H1 (cell line): ENCODE measurements at regions not wholly inside any gene's neighbourhood (a gene's known extent, or its start where the extent isn't known, plus 50 kb on each side); places are given as distances from the start of the nearest gene placed in this dataset.

Experiments used
- CBX5 ChIP-seq: fragments of 300-800, 300-1000 bp; sonication (generic); IDR thresholded peaks from 2 replicates; pipeline ENCODE4 v1.7.1; 2016; ENCODE audit warnings: antibody characterized with exemption, low read length, low read depth
- CBX8 ChIP-seq: fragments of 300-800, 300-1000 bp; sonication (generic); IDR thresholded peaks from 2 replicates; pipeline ENCODE4 v1.7.1; 2016; ENCODE audit warnings: low read depth, low read length, borderline replicate concordance
- CHD7 ChIP-seq: fragments of 300-600 bp; sonication (generic); IDR thresholded peaks from 2 replicates; pipeline ENCODE4 v1.7.1; 2012; ENCODE audit warnings: low read length, moderate library complexity, mild to moderate bottlenecking, inconsistent platforms; ENCODE audit not compliant: insufficient replicate concordance
- CTBP2 ChIP-seq: IDR thresholded peaks from 2 replicates; pipeline ENCODE4 v1.7.0; 2011; ENCODE audit warnings: borderline replicate concordance, mild to moderate bottlenecking, moderate library complexity, mixed read lengths, low read length; ENCODE audit not compliant: insufficient read depth, insufficient read length
- E2F6 ChIP-seq: IDR thresholded peaks from 2 replicates; pipeline ENCODE4 v1.6.1; 2012; ENCODE audit warnings: inconsistent platforms
- EP300 ChIP-seq, 2 experiments: IDR thresholded peaks; 1 replicate in 1 of 2; 2 replicates in 1 of 2; pipeline ENCODE4 v1.6.1; 2011 to 2012; ENCODE audit warnings: low read depth in 2 of 2, low read length in 2 of 2, mild to moderate bottlenecking in 2 of 2, borderline replicate concordance in 1 of 2, inconsistent platforms in 1 of 2, moderate library complexity in 1 of 2
- FOSL1 ChIP-seq: IDR thresholded peaks from 2 replicates; pipeline ENCODE4 v1.6.1; 2011; ENCODE audit warnings: mild to moderate bottlenecking, low read depth, low read length, moderate library complexity; ENCODE audit not compliant: insufficient read depth
- RFX5 ChIP-seq: IDR thresholded peaks from 2 replicates; pipeline ENCODE4 v1.6.1; 2011; ENCODE audit warnings: low read depth, low read length, improper control_type of control experiment, borderline replicate concordance
- SIX5 ChIP-seq: IDR thresholded peaks from 2 replicates; pipeline ENCODE4 v1.6.1; 2011; ENCODE audit warnings: mild to moderate bottlenecking, low read depth, low read length
- SP1 ChIP-seq: IDR thresholded peaks from 2 replicates; pipeline ENCODE4 v1.6.1; 2011; ENCODE audit warnings: low read depth, low read length
- SP2 ChIP-seq: IDR thresholded peaks from 2 replicates; pipeline ENCODE4 v1.6.1; 2012; ENCODE audit warnings: mild to moderate bottlenecking, low read length, inconsistent platforms
- ZNF274 ChIP-seq: IDR thresholded peaks from 2 replicates; pipeline ENCODE4 v1.7.0; 2012; ENCODE audit warnings: low read length, borderline replicate concordance; ENCODE audit errors: extremely low read depth

- no peak for TF ChIP-seq CHD7
- TF ChIP-seq FOSL1: no peak
- TF ChIP-seq ZNF274: no peak
- TF ChIP-seq SP2: no peak
- no peak for TF ChIP-seq EP300 (IDR thresholded peaks at IDR 0.05; ENCODE audit: borderline replicate concordance in 1 of 2, low read depth in 2 of 2, low read length in 2 of 2)
- no peak for TF ChIP-seq CBX8
- no peak for TF ChIP-seq SIX5
- TF ChIP-seq CTBP2: no peak
- TF ChIP-seq E2F6: no peak
- no peak for TF ChIP-seq CBX5
- no peak for TF ChIP-seq RFX5
- TF ChIP-seq SP1: no peak
Observed at GRCh38 chr15:85311647-85312046, 68.8 kb upstream of the AKAP13 start (continued).
